ENCODE measurements at regions not wholly inside any gene's neighbourhood (a gene's known extent, or its start where the extent isn't known, plus 50 kb on each side); places are given as distances from the start of the nearest gene placed in this dataset.

DNA sequence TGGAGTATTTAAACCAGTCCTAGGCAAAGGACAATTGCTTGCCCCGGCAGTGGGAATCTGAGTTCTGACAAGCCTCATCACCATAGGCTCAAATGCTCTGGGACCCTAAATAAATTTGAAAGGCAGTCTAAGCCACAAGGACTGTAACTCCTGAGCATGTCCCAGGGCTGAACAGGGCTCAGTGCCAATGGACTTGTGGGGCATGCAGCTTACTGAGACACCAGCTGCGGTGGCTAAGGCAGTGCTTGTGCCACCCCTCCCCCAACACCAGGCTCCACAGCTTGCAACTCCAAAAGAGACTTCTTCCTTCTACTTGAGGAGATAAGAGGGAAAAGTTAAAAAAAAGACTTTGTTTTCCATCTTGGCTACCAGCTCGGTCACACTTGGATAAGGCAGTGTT is 289.7 kb upstream of the DCBLD2 start:
- Histone ChIP-seq H3K4me2 (ENCODE audit: low read depth, low read length) (no peak overlapping the region), H3K4me1 (ENCODE audit: low read length) (no peaks in the 10 kb centered on the region), H2AFZ (ENCODE audit: low read length) (no peak overlapping the region), H3K9me3 (replicated peaks; ENCODE audit: insufficient read depth, low read length) (no peaks in the 10 kb centered on the region), H3K36me3 (replicated peaks; ENCODE audit: insufficient read depth, low read length) (no peaks in the 10 kb centered on the region), H3K4me3 (ENCODE audit: low read length) (no peak overlapping the region), H4K20me1 (ENCODE audit: insufficient read depth, low read length) (no peaks in the 10 kb centered on the region), H3K79me2 (ENCODE audit: low read length) (no peaks in the 10 kb centered on the region), H3K9me2 (replicated peaks; ENCODE audit: insufficient read depth, low read length) (no peaks in the 10 kb centered on the region), H3F3A (ENCODE audit: insufficient read depth, low read length) (no peaks in the 10 kb centered on the region), H3K9ac (ENCODE audit: low read length) (no peak overlapping the region), H3K27ac (ENCODE audit: low read length) (no peak overlapping the region), H3K27me3 (replicated peaks; ENCODE audit: insufficient read depth, low read length) (no peaks in the 10 kb centered on the region)
- TF ChIP-seq EZH2 (optimal IDR thresholded peaks at IDR 0.05; ENCODE audit: low read depth, low read length) (no peak), EZH2phosphoT487 (IDR thresholded peaks at IDR 0.05; ENCODE audit: low read length) (no peak)
- TF ChIP-seq, protein P1, sequence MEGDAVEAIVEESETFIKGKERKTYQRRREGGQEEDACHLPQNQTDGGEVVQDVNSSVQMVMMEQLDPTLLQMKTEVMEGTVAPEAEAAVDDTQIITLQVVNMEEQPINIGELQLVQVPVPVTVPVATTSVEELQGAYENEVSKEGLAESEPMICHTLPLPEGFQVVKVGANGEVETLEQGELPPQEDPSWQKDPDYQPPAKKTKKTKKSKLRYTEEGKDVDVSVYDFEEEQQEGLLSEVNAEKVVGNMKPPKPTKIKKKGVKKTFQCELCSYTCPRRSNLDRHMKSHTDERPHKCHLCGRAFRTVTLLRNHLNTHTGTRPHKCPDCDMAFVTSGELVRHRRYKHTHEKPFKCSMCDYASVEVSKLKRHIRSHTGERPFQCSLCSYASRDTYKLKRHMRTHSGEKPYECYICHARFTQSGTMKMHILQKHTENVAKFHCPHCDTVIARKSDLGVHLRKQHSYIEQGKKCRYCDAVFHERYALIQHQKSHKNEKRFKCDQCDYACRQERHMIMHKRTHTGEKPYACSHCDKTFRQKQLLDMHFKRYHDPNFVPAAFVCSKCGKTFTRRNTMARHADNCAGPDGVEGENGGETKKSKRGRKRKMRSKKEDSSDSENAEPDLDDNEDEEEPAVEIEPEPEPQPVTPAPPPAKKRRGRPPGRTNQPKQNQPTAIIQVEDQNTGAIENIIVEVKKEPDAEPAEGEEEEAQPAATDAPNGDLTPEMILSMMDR (IDR thresholded peaks at IDR 0.05; ENCODE audit: low read length): no peak
- no peak for DNase-seq

DNA sequence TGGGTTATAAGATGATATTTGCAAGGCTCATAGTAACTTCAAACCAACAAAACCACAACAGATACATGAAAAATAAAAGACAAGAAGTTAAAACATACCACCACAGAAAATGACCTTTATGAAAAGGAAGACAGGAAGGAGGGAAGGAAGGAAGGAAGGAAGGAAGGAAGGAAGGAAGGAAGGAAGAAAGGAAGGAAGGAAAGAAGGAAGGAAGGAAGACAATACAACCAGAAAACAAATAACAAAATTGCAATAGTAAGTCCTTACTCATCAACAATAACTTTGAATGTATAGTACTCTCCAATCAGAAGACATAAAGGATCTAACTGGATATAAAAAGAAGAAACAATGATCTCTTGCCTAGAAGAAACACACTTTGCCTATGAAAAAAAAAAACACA is 287.4 kb upstream of the DCBLD2 start:
- H3K27ac ChIP-seq (ENCODE audit: low read length): no peak overlapping the region
- no peak overlapping the region for H3K4me2 ChIP-seq (ENCODE audit: low read depth, low read length)

DNA sequence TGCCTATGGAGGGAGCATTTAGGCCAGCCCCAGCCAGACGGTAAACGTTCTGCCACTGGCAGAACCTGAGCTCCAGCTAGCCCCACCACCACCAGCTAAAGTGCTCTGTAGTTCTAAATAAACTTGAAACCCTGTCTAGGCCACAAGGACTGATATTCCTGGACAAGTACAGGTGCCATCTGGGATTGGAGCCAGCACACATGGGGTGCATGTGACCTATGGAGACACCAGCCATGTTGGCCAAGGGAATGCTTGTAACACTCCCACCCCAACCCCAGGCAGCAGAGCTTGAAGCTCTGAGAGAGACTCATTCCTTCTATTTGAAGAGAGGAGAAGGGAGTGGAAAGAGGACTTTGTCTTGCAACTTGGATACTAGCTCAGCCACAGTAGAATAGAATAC is 284.5 kb upstream of the DCBLD2 start:
- Histone ChIP-seq H3K9me2 (replicated peaks; ENCODE audit: insufficient read depth, low read length) (no peaks in the 10 kb centered on the region), H2AFZ (ENCODE audit: low read length) (no peak overlapping the region), H3K9me3 (replicated peaks; ENCODE audit: insufficient read depth, low read length) (no peaks in the 10 kb centered on the region), H3K27ac (ENCODE audit: low read length) (no peak overlapping the region), H4K20me1 (ENCODE audit: insufficient read depth, low read length) (no peaks in the 10 kb centered on the region), H3K9ac (ENCODE audit: low read length) (no peak overlapping the region), H3K36me3 (replicated peaks; ENCODE audit: insufficient read depth, low read length) (no peaks in the 10 kb centered on the region), H3K4me2 (ENCODE audit: low read depth, low read length) (no peak overlapping the region), H3K79me2 (ENCODE audit: low read length) (no peaks in the 10 kb centered on the region), H3K4me3 (ENCODE audit: low read length) (no peak overlapping the region), H3K4me1 (ENCODE audit: low read length) (no peaks in the 10 kb centered on the region), H3K27me3 (replicated peaks; ENCODE audit: insufficient read depth, low read length) (no peaks in the 10 kb centered on the region), H3F3A (ENCODE audit: insufficient read depth, low read length) (no peaks in the 10 kb centered on the region)
- DNase-seq: no peak
- TF ChIP-seq EZH2 (optimal IDR thresholded peaks at IDR 0.05; ENCODE audit: low read depth, low read length): no peak
- TF ChIP-seq, protein P1 (IDR thresholded peaks at IDR 0.05; ENCODE audit: low read length): no peak
- TF ChIP-seq EZH2phosphoT487 (IDR thresholded peaks at IDR 0.05; ENCODE audit: low read length): no peak

More for the DNA sequence above, 287.4 kb upstream of the DCBLD2 start:
- Histone ChIP-seq H3K4me3 (ENCODE audit: low read length) (no peak overlapping the region), H3K9ac (ENCODE audit: low read length) (no peak overlapping the region), H3F3A (ENCODE audit: insufficient read depth, low read length) (no peaks in the 10 kb centered on the region), H4K20me1 (ENCODE audit: insufficient read depth, low read length) (no peaks in the 10 kb centered on the region), H3K79me2 (ENCODE audit: low read length) (no peaks in the 10 kb centered on the region), H3K9me3 (replicated peaks; ENCODE audit: insufficient read depth, low read length) (no peaks in the 10 kb centered on the region), H3K9me2 (replicated peaks; ENCODE audit: insufficient read depth, low read length) (no peaks in the 10 kb centered on the region), H3K4me1 (ENCODE audit: low read length) (no peaks in the 10 kb centered on the region), H3K27me3 (replicated peaks; ENCODE audit: insufficient read depth, low read length) (no peaks in the 10 kb centered on the region), H2AFZ (ENCODE audit: low read length) (no peak overlapping the region), H3K36me3 (replicated peaks; ENCODE audit: insufficient read depth, low read length) (no peaks in the 10 kb centered on the region)
- no peak for DNase-seq
- no peak for TF ChIP-seq EZH2phosphoT487 (IDR thresholded peaks at IDR 0.05; ENCODE audit: low read length)
- no peak for TF ChIP-seq EZH2 (optimal IDR thresholded peaks at IDR 0.05; ENCODE audit: low read depth, low read length)
- TF ChIP-seq, protein P1 (IDR thresholded peaks at IDR 0.05; ENCODE audit: low read length): no peak
